Vagina (tissue), 2 donors: ENCODE measurements at regions not wholly inside any gene's neighbourhood (a gene's known extent, or its start where the extent isn't known, plus 50 kb on each side); places are given as distances from the start of the nearest gene placed in this dataset.

Experiments
- DNase-seq, 2 donors: peaks; one replicate each; pipeline ENCODE4 v3.0.0-alpha.2; 2017; ENCODE audit errors: extremely low spot score in 2 of 2
- H3K27ac ChIP-seq: fragments of 200-600 bp; sonication (generic); one replicate; pipeline ENCODE4 v1.5.1; 2019
- H3K27me3 ChIP-seq: fragments of 200-600 bp; sonication (generic); one replicate; pipeline ENCODE4 v1.5.1; 2019
- H3K36me3 ChIP-seq, 2 donors: fragments of 200-600 bp; sonication (generic); one replicate each; pipeline ENCODE4 v1.5.1; 2017 to 2019
- H3K4me1 ChIP-seq: fragments of 200-600 bp; sonication (generic); one replicate; pipeline ENCODE4 v1.5.1; 2019
- H3K4me3 ChIP-seq, 2 donors: fragments of 200-600 bp; sonication (generic); 1 replicate in 1 of 2; 2 replicates in 1 of 2; pipeline ENCODE4 v1.5.1; 2016 to 2019
- H3K9me3 ChIP-seq: fragments of 200-600 bp; sonication (generic); one replicate; pipeline ENCODE4 v1.5.1; 2019
- POLR2A ChIP-seq, 2 donors: fragments of 450-650 bp; IDR thresholded peaks; one replicate each; pipeline ENCODE4 v1.6.1; 2017; ENCODE audit warnings: antibody characterized with exemption in 2 of 2, mild to moderate bottlenecking in 2 of 2, moderate library complexity in 2 of 2
- POLR2AphosphoS5 ChIP-seq, 2 donors: sonication (generic); formaldehyde crosslinking; IDR thresholded peaks; one replicate each; pipeline ENCODE4 v1.9.0; 2017; ENCODE audit warnings: antibody characterized with exemption in 2 of 2, mild to moderate bottlenecking in 2 of 2, low read depth in 1 of 2; ENCODE audit not compliant: insufficient read depth in 1 of 2
- intact Hi-C: fragments of 100-400 bp; cut with DNase I; formaldehyde crosslinking; loops from one replicate; pipeline ENCODE4 v1.15.1; 2023
- TF ChIP-seq, protein P1 (sequence below), 3 experiments: fragments of 450-650 bp in 2 of 3; fragments of 200-600 bp in 1 of 3; sonication (generic) in 1 of 3; IDR thresholded peaks; one replicate each; pipeline ENCODE4 v1.5.1; 2017 to 2019; ENCODE audit warnings: antibody characterized with exemption in 3 of 3, mild to moderate bottlenecking in 2 of 3, moderate library complexity in 2 of 3

DNA sequence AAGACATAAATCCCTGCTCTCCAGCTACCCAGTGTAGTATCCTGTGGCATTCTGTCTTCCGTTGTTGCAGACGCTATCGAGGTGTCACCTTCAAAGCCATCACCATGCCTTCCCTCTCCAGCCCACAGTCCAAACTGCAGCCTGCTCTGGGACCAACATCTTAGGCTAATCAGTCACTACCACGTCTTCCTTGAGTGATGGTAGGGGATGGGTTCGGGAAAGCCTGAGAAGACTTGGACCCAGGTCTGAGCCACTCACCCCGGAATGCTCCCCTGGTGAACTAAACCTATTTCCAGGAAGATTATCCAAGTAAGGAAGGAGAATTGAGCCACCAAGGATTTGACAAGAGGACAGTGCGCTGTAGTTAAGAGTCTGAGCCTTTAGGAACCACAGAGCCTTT is 52.9 kb upstream of the IRX1 start:
- H3K4me1 ChIP-seq: no peaks in the 10 kb centered on the region
- DNase-seq: peak in 1 of 2 donors; percentile 60
- intact Hi-C loops: no loop called here
- no peak overlapping the region for H3K4me3 ChIP-seq
- TF ChIP-seq POLR2A (IDR thresholded peaks at IDR 0.05) (no peak), POLR2AphosphoS5 (IDR thresholded peaks at IDR 0.05; ENCODE audit: insufficient read depth in 1 of 2, low read depth in 1 of 2) (no peak)
- TF ChIP-seq, protein P1, sequence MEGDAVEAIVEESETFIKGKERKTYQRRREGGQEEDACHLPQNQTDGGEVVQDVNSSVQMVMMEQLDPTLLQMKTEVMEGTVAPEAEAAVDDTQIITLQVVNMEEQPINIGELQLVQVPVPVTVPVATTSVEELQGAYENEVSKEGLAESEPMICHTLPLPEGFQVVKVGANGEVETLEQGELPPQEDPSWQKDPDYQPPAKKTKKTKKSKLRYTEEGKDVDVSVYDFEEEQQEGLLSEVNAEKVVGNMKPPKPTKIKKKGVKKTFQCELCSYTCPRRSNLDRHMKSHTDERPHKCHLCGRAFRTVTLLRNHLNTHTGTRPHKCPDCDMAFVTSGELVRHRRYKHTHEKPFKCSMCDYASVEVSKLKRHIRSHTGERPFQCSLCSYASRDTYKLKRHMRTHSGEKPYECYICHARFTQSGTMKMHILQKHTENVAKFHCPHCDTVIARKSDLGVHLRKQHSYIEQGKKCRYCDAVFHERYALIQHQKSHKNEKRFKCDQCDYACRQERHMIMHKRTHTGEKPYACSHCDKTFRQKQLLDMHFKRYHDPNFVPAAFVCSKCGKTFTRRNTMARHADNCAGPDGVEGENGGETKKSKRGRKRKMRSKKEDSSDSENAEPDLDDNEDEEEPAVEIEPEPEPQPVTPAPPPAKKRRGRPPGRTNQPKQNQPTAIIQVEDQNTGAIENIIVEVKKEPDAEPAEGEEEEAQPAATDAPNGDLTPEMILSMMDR (IDR thresholded peaks at IDR 0.05): no peak
- no peaks in the 10 kb centered on the region for H3K27me3 ChIP-seq
- H3K9me3 ChIP-seq: no peaks in the 10 kb centered on the region
- no peak overlapping the region for H3K27ac ChIP-seq
- H3K36me3 ChIP-seq: no peaks in the 10 kb centered on the region

DNA sequence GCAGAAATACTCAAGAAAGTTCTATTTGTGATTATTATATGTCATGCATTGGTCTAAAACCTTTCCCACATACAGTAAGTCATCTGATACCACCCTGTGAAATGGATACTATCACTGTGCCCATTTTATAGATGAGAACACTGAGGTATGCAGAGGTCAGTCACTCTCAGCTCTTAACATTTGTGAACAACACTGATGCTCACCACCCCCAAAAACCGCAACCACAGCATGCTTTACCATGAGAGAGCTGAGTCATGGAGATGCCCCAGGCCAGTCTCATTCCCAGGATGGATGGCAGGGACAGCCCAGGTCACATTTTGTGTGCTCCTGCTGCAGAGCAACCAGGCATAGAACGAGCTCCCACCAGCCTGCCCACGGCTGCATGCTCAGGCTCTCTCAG is 53.5 kb upstream of the IRX1 start:
- no peaks in the 10 kb centered on the region for H3K27me3 ChIP-seq
- intact Hi-C loops: no loop called here
- peak in 1 of 2 donors; percentile 49 for DNase-seq
- H3K4me1 ChIP-seq: no peaks in the 10 kb centered on the region
- H3K9me3 ChIP-seq: no peaks in the 10 kb centered on the region
- H3K4me3 ChIP-seq: no peak overlapping the region
- TF ChIP-seq, protein P1 (IDR thresholded peaks at IDR 0.05): no peak
- TF ChIP-seq POLR2AphosphoS5 (IDR thresholded peaks at IDR 0.05; ENCODE audit: insufficient read depth in 1 of 2, low read depth in 1 of 2) (no peak), POLR2A (IDR thresholded peaks at IDR 0.05) (no peak)
- H3K36me3 ChIP-seq: no peaks in the 10 kb centered on the region
- H3K27ac ChIP-seq: no peak overlapping the region

DNA sequence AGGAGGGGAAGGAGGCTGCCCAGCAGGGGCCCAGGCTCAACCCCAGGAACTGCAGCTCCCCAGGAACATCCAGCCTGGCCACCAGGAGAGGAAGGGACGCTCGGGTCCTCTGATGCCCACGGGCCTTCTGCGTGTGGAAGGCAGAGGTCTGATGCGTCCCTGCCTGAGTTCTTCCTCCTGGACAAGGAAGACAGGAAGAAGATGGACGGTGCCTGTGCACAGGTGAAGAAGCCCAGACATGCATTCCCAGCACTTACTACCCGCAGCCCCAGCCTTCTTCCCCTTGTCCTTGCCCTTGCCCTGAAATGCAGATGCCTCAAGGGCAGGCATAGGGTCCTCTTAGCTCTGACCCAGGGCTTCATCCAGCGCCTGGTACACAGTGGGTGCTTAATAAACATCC is 56.7 kb upstream of the IRX1 start:
- Histone ChIP-seq H3K27me3 (no peaks in the 10 kb centered on the region), H3K9me3 (no peaks in the 10 kb centered on the region), H3K36me3 (no peaks in the 10 kb centered on the region), H3K4me3 (no peak overlapping the region), H3K4me1 (no peaks in the 10 kb centered on the region), H3K27ac (no peak overlapping the region)
- peak in 1 of 2 donors; percentile 58 for DNase-seq
- intact Hi-C loops: no loop called here
- TF ChIP-seq, protein P1 (IDR thresholded peaks at IDR 0.05): no peak
- TF ChIP-seq POLR2AphosphoS5 (IDR thresholded peaks at IDR 0.05; ENCODE audit: insufficient read depth in 1 of 2, low read depth in 1 of 2) (no peak), POLR2A (IDR thresholded peaks at IDR 0.05) (no peak)

DNA sequence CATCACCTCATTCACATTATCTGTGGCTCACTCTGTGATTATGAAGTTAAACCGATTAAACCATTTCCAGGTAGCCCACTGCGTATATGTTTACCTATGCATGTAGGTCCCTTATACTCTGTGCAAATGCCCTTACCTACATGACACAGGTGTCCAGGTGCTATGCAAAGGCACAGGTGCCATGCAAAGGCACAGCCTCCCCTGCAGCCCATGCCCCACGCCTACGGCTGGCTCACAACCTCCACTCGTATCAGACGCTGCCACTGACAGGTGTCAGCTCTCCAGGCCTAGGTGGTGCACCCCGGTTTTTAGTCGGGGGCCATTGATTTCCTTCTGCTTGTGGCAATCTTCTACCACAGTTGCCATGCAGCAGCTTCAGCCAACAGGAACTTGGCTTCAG is 57.7 kb upstream of the IRX1 start:
- no peak overlapping the region for H3K4me3 ChIP-seq
- no peaks in the 10 kb centered on the region for H3K27me3 ChIP-seq
- peak in 1 of 2 donors; percentile 82 for DNase-seq
- no peaks in the 10 kb centered on the region for H3K4me1 ChIP-seq
- intact Hi-C loops: no loop called here
- H3K36me3 ChIP-seq: no peaks in the 10 kb centered on the region
- no peaks in the 10 kb centered on the region for H3K9me3 ChIP-seq
- TF ChIP-seq, protein P1 (IDR thresholded peaks at IDR 0.05): no peak
- TF ChIP-seq POLR2A (IDR thresholded peaks at IDR 0.05) (no peak), POLR2AphosphoS5 (IDR thresholded peaks at IDR 0.05; ENCODE audit: insufficient read depth in 1 of 2, low read depth in 1 of 2) (no peak)
- H3K27ac ChIP-seq: no peak overlapping the region

DNA sequence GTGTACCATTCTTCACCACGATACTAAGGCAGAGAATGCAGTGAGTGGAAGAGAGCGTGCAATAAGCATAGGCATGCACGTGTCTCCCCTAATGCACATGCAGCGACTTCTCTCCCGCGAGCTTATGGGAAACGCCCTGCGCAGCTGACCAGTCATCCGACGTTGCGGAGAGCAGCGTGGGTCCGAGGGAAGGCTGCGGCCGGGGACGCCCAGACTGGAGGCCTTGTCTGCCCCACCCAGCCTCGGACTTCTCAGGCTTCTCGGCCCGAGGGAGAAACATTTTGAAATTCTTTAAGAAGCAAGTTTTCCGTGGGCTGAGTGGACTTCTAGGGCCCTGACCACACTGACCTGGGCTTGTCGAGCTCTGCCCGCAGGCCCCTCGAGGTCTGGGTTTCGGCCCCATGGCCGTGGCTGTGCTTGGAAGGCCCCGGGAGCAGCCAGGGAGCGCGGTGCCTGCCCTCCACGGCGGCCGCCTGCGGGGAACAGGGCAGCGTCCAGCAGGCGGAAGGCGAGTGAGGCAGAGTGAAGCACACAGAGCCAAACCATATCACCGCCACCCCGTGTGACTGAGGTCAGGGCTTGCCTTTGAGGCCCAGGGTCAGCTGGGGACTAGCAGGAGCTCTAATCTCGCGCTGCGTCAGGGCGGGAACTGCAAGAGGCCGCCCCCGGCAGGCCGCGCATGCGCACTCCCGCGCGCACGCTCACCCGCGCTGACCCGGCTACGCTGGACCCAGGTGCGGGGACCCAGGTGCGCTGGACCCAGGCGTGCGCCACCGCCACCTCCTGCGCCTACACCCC is 60.0 kb upstream of the IRX1 start:
- intact Hi-C loops: no loop called here
- peak in 1 of 2 donors; percentile 60 for DNase-seq

More for the DNA sequence above, 60.0 kb upstream of the IRX1 start:
- no peak for TF ChIP-seq POLR2A (IDR thresholded peaks at IDR 0.05)
- TF ChIP-seq, protein P1 (IDR thresholded peaks at IDR 0.05): no peak
- TF ChIP-seq POLR2AphosphoS5 (IDR thresholded peaks at IDR 0.05; ENCODE audit: insufficient read depth in 1 of 2, low read depth in 1 of 2): no peak
- no peak overlapping the region for H3K4me3 ChIP-seq
- H3K9me3 ChIP-seq: no peaks in the 10 kb centered on the region
- H3K4me1 ChIP-seq: no peaks in the 10 kb centered on the region
- no peak overlapping the region for H3K27ac ChIP-seq
- H3K27me3 ChIP-seq: no peaks in the 10 kb centered on the region
- H3K36me3 ChIP-seq: no peaks in the 10 kb centered on the region
